Activated CD4-positive, alpha-beta T cell treated with anti-CD3 and anti-CD28 coated beads for 48 hours (primary cell): ENCODE measurements at regions not wholly inside any gene's neighbourhood (a gene's known extent, or its start where the extent isn't known, plus 50 kb on each side); places are given as distances from the start of the nearest gene placed in this dataset.

Source experiments
- DNase-seq: peaks from one replicate; pipeline ENCODE4 v3.0.0-alpha.2; 2020

DNA sequence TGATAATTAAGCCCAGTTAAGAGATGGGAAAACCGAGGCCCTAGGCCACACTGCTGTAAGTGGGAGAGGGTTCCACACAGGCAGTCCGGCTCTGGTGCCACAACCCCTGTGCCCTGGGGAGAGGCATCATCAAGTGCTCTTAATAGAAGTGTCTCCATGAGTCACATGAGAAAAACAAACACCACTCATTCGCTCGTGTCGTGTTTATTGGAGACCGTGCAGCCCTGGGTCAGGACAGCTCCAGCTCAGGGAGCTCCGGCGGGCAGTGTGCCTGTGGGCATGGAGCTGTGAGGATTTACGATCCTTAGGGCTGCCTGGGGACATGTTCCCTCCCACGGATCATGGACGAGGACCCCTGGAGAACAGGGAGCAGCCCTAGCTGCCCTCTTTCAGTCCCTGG, 658.5 kb downstream of the AJAP1 start:
- DNase-seq: no peak

GRCh38 chr1:5312293-5312674, 657.9 kb downstream of the AJAP1 start:
- DNase-seq: no peak

- DNase-seq: no peak
Observed at GRCh38 chr1:5311634-5312292, 657.4 kb downstream of the AJAP1 start.

GRCh38 chr1:5311147-5311546, 656.7 kb downstream of the AJAP1 start:
- no peak for DNase-seq

DNA sequence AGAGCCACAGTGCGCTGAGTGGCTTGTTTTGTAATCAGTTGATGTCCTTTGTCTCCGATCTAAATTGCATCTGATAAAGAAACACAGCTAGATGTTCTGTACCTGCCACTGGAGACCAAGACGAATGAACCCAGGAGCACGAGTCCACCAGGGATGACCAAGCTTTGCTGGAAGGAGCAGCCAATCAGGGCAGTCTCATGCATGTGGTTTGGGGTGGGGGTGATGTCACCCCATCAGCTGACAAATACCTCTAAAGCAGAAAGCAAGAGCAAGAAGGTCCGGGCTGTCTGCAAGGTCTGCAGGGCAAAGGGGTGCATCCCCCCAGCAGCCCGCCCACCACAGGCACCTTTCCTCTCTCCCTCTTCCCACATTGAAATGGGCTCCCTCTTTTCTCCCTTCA, 653.8 kb downstream of the AJAP1 start:
- no peak for DNase-seq

DNA sequence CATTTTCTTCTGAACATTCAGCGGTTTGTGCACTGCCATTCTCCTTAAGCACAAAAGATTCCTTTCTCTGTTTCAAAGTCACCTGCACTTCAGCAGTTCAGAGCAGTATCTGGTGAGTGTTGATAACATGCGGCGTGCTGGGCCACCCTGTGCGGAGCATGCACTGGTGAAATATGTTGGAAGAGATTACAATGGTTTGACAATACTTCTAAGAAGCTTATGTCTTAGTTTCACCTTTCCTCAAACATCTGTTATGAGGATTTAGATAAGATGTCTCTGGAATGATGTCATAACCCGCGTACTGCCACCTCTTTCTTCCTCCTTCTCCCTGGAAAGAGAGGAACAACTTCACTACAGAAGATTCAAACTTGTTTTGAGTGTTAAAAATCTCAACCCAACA, 650.3 kb downstream of the AJAP1 start:
- DNase-seq: no peak

- no peak for DNase-seq
Observed at GRCh38 chr1:5298376-5298775, 644.0 kb downstream of the AJAP1 start.

DNA sequence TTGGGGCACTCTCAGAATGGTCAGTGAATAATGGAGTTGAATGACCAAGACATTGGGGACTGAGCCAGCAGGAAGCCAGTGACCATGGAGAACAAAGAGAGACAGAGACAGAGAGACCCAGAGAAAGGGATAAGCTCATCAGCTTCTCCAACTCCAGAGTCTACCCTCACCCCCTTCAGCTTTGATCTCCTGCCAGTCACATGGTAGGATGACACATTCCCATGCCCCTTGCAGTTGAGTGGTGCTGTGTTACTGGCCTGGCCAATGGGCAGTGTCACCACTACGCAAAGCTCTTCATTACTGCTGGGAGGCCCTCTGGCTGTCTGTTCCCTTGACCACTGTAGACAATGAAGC, 643.5 kb downstream of the AJAP1 start:
- DNase-seq: no peak

- DNase-seq: no peak
Observed at GRCh38 chr1:5297180-5297885, 642.9 kb downstream of the AJAP1 start.

GRCh38 chr1:5296557-5297179, 642.3 kb downstream of the AJAP1 start:
- DNase-seq: no peak

DNA sequence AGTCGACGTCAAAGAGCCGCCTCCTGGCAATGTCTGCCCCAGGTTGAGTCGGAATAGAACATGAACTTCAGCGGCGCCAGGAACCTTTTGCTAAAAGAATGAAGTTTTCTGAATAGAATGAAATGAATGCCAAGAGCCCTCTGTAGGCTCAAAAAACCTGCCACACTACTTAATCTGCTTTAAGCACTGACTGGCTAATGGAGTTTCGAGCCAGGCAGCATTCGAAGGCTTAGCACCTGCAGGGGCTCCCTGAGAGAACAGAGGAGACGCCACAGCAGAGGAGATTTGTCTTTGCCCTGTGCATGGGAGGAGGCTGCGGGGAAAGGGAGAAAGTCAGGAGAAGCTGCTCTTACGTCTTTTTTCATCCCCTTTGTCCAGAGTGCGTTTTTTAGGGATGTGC, 641.7 kb downstream of the AJAP1 start:
- no peak for DNase-seq

GRCh38 chr1:5291889-5292288, 637.5 kb downstream of the AJAP1 start:
- no peak for DNase-seq

- DNase-seq: no peak
Observed at GRCh38 chr1:5287178-5288150, 633.1 kb downstream of the AJAP1 start.

DNA sequence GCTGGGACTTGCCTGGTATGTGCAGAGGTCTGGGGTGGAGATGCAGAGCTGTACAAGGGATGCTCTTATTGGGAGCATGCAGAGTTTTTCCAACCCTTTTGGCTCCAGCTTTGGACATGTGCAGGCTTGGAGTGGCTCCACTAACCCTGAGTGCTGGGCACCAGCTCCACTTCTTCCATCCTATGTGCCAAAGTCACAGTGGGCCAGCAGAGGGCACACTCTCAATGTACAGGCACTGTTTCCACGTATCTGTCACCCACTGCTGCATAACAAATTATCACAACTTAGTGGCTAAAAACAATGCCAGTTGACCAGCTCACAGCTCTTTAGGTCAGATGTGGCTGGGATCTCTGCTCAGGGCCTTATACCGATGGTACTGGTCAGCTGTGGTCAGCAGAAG, 631.8 kb downstream of the AJAP1 start:
- peak; percentile 55 for DNase-seq

- no peak for DNase-seq
Observed at GRCh38 chr1:5274527-5274926, 620.1 kb downstream of the AJAP1 start.

GRCh38 chr1:5273280-5274003, 619.0 kb downstream of the AJAP1 start:
- DNase-seq: peak; percentile 20

DNA sequence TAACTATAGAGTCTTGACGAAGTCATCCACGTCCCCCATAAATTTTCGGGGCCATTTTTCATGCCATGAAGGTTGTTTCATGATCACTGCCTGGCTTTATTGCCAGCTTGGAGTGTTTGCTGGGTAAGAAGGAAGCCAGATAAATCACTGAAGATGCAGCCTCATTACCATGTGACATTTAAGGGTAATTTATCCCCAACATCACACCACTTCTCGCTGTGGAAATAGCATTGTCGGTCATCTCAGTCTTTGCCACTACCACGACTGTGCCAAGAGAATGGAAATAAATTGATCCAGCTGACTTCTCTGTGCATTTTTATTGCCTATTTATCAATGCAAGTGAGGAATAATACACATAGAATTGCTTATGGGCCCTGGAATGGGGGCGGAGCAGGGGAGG, 617.9 kb downstream of the AJAP1 start:
- DNase-seq: no peak

- no peak for DNase-seq
Observed at GRCh38 chr1:5271264-5271663, 616.9 kb downstream of the AJAP1 start.

DNA sequence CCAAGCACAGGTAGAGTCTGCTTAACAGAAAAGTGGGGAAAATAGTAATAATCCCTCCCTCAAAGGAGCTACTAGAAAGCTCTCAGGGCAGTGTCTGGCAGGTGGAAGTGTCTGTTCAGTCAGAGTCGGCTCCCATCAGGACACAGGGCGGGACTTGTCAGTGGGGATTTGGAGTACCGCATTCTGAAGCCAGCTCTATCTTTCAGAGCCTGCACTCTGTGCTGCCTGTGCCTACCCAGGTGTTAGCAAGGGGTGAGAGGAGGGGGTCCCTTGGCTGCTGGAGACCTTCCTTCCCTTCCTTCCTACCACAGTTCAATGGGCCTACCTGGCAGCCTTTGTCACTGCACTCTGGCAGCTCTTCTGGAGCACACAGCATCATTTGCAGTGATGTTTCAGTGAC, 615.5 kb downstream of the AJAP1 start:
- DNase-seq: no peak

GRCh38 chr1:5267603-5268235, 613.3 kb downstream of the AJAP1 start:
- DNase-seq: no peak

- no peak for DNase-seq
Observed at GRCh38 chr1:5265438-5266075, 611.1 kb downstream of the AJAP1 start.

GRCh38 chr1:5264476-5264875, 610.1 kb downstream of the AJAP1 start:
- DNase-seq: no peak
